ENCODE measurements at regions not wholly inside any gene's neighbourhood (a gene's known extent, or its start where the extent isn't known, plus 50 kb on each side); places are given as distances from the start of the nearest gene placed in this dataset.

DNA sequence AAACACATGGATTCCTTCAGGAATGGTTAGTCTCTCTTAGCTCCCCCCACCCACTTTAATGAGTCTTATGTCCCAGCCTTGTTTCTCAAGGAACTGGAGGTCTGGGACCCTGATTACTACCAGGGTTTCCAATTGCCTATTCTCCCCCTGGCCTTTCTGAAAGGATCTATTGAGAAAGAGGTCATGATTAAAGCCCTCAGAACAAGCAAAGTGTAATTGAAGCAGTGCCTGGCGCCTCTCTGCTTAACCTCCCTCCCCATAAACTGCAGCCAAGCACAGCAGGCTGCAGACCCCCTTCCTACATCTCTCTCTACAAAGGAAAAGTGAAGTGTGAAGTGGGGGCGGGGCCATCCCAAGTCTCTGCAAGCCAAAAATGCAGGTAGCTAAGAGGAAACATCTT lies 159.7 kb upstream of the CDH11 start:
- Histone ChIP-seq H3K4me3 (no peak overlapping the region), H3K27me3 (no peaks in the 10 kb centered on the region), H3K9me3 (no peaks in the 10 kb centered on the region), H3K36me3 (no peaks in the 10 kb centered on the region), H3K4me1 (no peaks in the 10 kb centered on the region), H3K27ac (no peak overlapping the region)
- DNase-seq (ENCODE audit: low spot score in 2 of 2), result no peak
- 94% methylated on average over 2 of the region's 2 CpGs for WGBS
- TF ChIP-seq EP300 (IDR thresholded peaks at IDR 0.05) (no peak), POLR2A (IDR thresholded peaks at IDR 0.05) (no peak), POLR2AphosphoS5 (IDR thresholded peaks at IDR 0.05) (no peak)
- TF ChIP-seq, protein P1, sequence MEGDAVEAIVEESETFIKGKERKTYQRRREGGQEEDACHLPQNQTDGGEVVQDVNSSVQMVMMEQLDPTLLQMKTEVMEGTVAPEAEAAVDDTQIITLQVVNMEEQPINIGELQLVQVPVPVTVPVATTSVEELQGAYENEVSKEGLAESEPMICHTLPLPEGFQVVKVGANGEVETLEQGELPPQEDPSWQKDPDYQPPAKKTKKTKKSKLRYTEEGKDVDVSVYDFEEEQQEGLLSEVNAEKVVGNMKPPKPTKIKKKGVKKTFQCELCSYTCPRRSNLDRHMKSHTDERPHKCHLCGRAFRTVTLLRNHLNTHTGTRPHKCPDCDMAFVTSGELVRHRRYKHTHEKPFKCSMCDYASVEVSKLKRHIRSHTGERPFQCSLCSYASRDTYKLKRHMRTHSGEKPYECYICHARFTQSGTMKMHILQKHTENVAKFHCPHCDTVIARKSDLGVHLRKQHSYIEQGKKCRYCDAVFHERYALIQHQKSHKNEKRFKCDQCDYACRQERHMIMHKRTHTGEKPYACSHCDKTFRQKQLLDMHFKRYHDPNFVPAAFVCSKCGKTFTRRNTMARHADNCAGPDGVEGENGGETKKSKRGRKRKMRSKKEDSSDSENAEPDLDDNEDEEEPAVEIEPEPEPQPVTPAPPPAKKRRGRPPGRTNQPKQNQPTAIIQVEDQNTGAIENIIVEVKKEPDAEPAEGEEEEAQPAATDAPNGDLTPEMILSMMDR (IDR thresholded peaks at IDR 0.05), result no peak

DNA sequence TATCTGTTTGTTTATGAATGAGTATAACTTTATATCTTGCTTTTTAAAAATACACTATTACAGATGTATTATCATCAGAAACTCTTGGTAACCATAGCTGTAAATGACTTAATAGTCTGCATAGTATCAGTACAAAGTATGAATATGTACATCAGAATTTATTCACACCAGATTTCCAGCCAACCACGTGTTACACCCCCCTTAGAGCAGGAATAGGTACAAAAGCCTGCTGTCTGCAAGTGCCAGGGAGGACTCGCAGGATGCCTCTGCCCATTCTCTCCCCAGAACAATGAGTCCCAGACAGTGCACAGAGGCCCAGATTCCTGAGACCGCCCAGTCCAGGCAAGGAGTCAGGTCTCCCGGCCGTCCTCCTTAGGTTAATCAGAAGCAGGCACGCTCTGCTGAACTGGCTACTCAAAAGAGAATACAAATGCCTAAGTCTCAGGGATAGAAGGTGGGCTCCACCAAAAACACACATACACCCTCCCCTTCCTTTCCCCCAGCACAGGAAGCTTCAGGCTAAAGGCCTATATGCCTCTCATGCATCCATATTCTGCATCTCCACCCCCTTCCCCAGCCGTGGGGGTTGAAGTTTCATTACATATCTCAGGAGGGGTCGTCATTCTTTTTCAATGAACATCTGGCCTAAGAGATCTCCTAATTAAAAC lies 159.1 kb upstream of the CDH11 start:
- TF ChIP-seq POLR2AphosphoS5 (IDR thresholded peaks at IDR 0.05) (no peak), EP300 (IDR thresholded peaks at IDR 0.05) (no peak), POLR2A (IDR thresholded peaks at IDR 0.05) (no peak)
- TF ChIP-seq, protein P1 (IDR thresholded peaks at IDR 0.05), result no peak
- H3K9me3 ChIP-seq, result no peaks in the 10 kb centered on the region
- no peaks in the 10 kb centered on the region for H3K4me1 ChIP-seq
- DNase-seq (ENCODE audit: low spot score in 2 of 2), result no peak
- no peaks in the 10 kb centered on the region for H3K36me3 ChIP-seq
- no peaks in the 10 kb centered on the region for H3K27me3 ChIP-seq
- WGBS, result 78% methylated on average over 8 of the region's 8 CpGs
- H3K27ac ChIP-seq, result no peak overlapping the region
- H3K4me3 ChIP-seq, result no peak overlapping the region

DNA sequence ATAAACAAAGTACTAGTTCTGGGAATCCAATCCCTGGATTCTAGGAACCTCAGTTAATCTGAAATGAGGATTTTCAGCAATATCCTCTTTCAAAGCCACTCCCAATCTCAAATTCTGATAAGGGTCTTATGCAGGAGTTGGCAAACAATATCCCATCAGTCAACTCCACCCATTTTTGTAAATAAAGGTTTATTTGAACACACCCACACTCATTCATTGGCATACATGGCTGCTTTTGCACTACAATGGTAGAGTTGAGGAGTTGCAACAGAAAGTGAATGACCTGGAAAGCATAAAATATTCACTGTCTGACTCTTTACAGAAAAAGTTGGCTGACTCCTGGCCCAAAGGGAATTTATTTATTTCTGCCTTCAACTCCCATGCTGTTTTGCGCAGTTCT lies 157.7 kb upstream of the CDH11 start:
- DNase-seq (ENCODE audit: low spot score in 2 of 2), result no peak
- H3K4me3 ChIP-seq, result no peak overlapping the region
- H3K27ac ChIP-seq, result no peak overlapping the region
- no peaks in the 10 kb centered on the region for H3K36me3 ChIP-seq
- WGBS, result 91% methylated on average over 1 of the region's 1 CpG
- H3K4me1 ChIP-seq, result no peaks in the 10 kb centered on the region
- no peaks in the 10 kb centered on the region for H3K9me3 ChIP-seq
- TF ChIP-seq, protein P1 (IDR thresholded peaks at IDR 0.05), result no peak
- TF ChIP-seq EP300 (IDR thresholded peaks at IDR 0.05) (no peak), POLR2AphosphoS5 (IDR thresholded peaks at IDR 0.05) (no peak), POLR2A (IDR thresholded peaks at IDR 0.05) (no peak)
- no peaks in the 10 kb centered on the region for H3K27me3 ChIP-seq

DNA sequence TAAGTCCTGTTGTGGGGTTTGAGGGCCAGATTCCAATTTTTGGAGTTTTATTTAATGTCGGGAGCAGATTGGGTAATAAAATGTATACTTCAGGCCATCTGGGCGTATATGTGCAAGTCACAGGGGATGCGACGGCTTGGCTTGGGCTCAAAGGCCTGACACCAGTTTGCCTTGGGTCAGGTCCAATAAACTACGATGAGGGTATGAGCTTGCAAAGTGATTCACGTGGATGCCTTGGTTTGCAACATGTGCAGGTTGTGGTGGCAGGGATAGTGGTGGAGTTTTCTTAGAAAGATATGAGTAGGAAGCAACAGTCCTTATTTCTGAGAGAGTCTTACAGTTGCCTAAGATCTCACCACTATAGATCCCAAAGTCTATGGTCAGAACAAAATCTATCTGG lies 157.0 kb upstream of the CDH11 start:
- Histone ChIP-seq H3K27me3 (no peaks in the 10 kb centered on the region), H3K9me3 (no peaks in the 10 kb centered on the region)
- 74% methylated on average over 6 of the region's 6 CpGs for WGBS

DNA sequence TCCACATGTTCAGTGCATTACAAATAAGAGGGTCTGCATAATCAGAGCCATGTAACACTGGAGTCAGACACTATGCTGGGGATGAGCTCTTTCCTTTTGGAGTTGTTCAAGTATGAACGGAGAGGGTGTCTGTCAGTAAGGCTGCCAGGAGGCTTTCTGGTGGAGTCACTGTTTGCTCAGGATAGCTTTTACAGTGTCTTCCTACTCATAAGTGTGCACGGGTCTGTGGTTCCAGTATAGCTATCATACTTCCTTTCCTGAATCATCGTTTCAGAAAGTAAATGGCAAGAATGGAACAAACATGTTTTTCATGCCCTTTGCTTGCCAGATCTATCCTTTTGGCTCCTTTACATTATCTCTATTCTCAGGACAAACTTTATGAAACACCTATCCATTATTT lies 152.7 kb upstream of the CDH11 start:
- no peak for DNase-seq (ENCODE audit: low spot score in 2 of 2)
- Histone ChIP-seq H3K4me1 (no peaks in the 10 kb centered on the region), H3K27me3 (no peaks in the 10 kb centered on the region), H3K9me3 (no peaks in the 10 kb centered on the region), H3K27ac (no peak overlapping the region), H3K4me3 (no peak overlapping the region), H3K36me3 (no peaks in the 10 kb centered on the region)
- WGBS, result 68% methylated on average over 3 of the region's 3 CpGs
- TF ChIP-seq POLR2A (IDR thresholded peaks at IDR 0.05) (no peak), POLR2AphosphoS5 (IDR thresholded peaks at IDR 0.05) (no peak), EP300 (IDR thresholded peaks at IDR 0.05) (no peak)
- TF ChIP-seq, protein P1 (IDR thresholded peaks at IDR 0.05), result no peak

More for the DNA sequence above, 157.0 kb upstream of the CDH11 start:
- Histone ChIP-seq H3K4me1 (no peaks in the 10 kb centered on the region), H3K4me3 (no peak overlapping the region), H3K27ac (no peak overlapping the region), H3K36me3 (no peaks in the 10 kb centered on the region)
- TF ChIP-seq POLR2AphosphoS5 (IDR thresholded peaks at IDR 0.05), result no peak
- TF ChIP-seq POLR2A (IDR thresholded peaks at IDR 0.05), result no peak
- TF ChIP-seq EP300 (IDR thresholded peaks at IDR 0.05), result no peak
- TF ChIP-seq, protein P1 (IDR thresholded peaks at IDR 0.05), result no peak
- no peak for DNase-seq (ENCODE audit: low spot score in 2 of 2)

Measured in suprapubic skin (tissue), 4 donors.